A549 (cell line): ENCODE measurements at regions not wholly inside any gene's neighbourhood (a gene's known extent, or its start where the extent isn't known, plus 50 kb on each side); places are given as distances from the start of the nearest gene placed in this dataset.

Experiments
- ATAC-seq, 2 experiments: fragments of 200-7000 bp in 1 of 2; fragments of >200 bp in 1 of 2; cut with Nextera tagmentation in 1 of 2; cut with Tn5 transposase in 1 of 2; 3 replicates each; pipeline versions ENCODE4 v1.8.0 to v1.9.1; 2018 to 2020; ENCODE audit warnings: mild to moderate bottlenecking in 1 of 2, moderate library complexity in 1 of 2
- CTCF ChIA-PET: fragments of 300-600 bp; sonication (Branson Sonifier 250); formaldehyde crosslinking; extraction: SDS; loops from one replicate; lab custom pipeline; 2021; ENCODE audit warnings: antibody characterized with exemption, inconsistent platforms; lab: Yijun Ruan, JAX
- POLR2A ChIA-PET: fragments of 350-600 bp; formaldehyde crosslinking; extraction: SDS; loops from one replicate; lab custom pipeline; 2021; ENCODE audit warnings: antibody characterized with exemption, inconsistent platforms; lab: Yijun Ruan, JAX
- DNase-seq, 2 experiments: peaks; one replicate each; pipeline versions ENCODE4 v3.0.0 to v3.0.0-alpha.2; 2011 to 2016; ENCODE audit warnings: low read depth in 1 of 2, low spot score in 1 of 2
- FAIRE-seq: peaks from 2 replicates; lab custom pipeline; 2011; peaks lifted over from hg19 to GRCh38; lab: Jason Lieb, UNC
- H3K27ac ChIP-seq, 2 experiments: fragments of >200 bp; sonication (Bioruptor Twin); formaldehyde crosslinking; 3 replicates each; pipeline ENCODE4 v1.5.1; 2016 to 2017
- H3K4me1 ChIP-seq: fragments of >200 bp; sonication (Bioruptor Twin); formaldehyde crosslinking; 3 replicates; pipeline ENCODE4 v1.6.1; 2016
- H3K4me2 ChIP-seq: fragments of >200 bp; sonication (Bioruptor Twin); formaldehyde crosslinking; 3 replicates; pipeline ENCODE4 v1.6.1; 2016
- H3K4me3 ChIP-seq: fragments of >200 bp; sonication (Bioruptor Twin); formaldehyde crosslinking; 3 replicates; pipeline ENCODE4 v1.5.1; 2016
- H3K9me3 ChIP-seq: fragments of >200 bp; sonication (Bioruptor Twin); formaldehyde crosslinking; 3 replicates; pipeline ENCODE4 v1.6.1; 2016
- ATOH8 ChIP-seq: fragments of 250-450 bp; sonication (Bioruptor Pico); IDR thresholded peaks from 2 replicates; pipeline ENCODE4 v1.5.0; 2020; ENCODE audit warnings: low read depth, mild to moderate bottlenecking, moderate library complexity
- CBX2 ChIP-seq: fragments of 200-600 bp; sonication (generic); IDR thresholded peaks from 2 replicates; pipeline ENCODE4 v1.6.1; 2016; ENCODE audit warnings: low read depth, mild to moderate bottlenecking, borderline replicate concordance
- CHD2 ChIP-seq: fragments of 150-350 bp; IDR thresholded peaks from 2 replicates; pipeline ENCODE4 v1.6.1; 2014; ENCODE audit warnings: low read length; ENCODE audit not compliant: partially characterized antibody
- E2F6 ChIP-seq: IDR thresholded peaks from 2 replicates; pipeline ENCODE4 v1.6.1; 2012; ENCODE audit warnings: low read depth, borderline replicate concordance
- EHF ChIP-seq: fragments of 250-450 bp; sonication (Bioruptor Pico); IDR thresholded peaks from 2 replicates; pipeline ENCODE4 v1.5.0; 2020; ENCODE audit warnings: mild to moderate bottlenecking
- EP300 ChIP-seq, 2 experiments: fragments of >200 bp; sonication (Bioruptor Twin); formaldehyde crosslinking; IDR thresholded peaks; 2 replicates in 1 of 2; 3 replicates in 1 of 2; pipeline ENCODE4 v1.6.1; 2016 to 2017
- ESRRA ChIP-seq: fragments of 150-350 bp; IDR thresholded peaks from 2 replicates; pipeline ENCODE4 v1.6.1; 2014; ENCODE audit warnings: mild to moderate bottlenecking, low read length, borderline replicate concordance
- FOSB ChIP-seq: fragments of 250-450 bp; sonication (Bioruptor Pico); IDR thresholded peaks from 2 replicates; pipeline ENCODE4 v1.5.0; 2020; ENCODE audit warnings: mild to moderate bottlenecking, moderate library complexity
- FOSL2 ChIP-seq, 2 experiments: fragments of 450-650 bp in 1 of 2; fragments of >200 bp in 1 of 2; sonication (Bioruptor Twin) in 1 of 2; formaldehyde crosslinking; IDR thresholded peaks; 2 replicates each; pipeline versions ENCODE4 v1.5.0 to v1.6.1; 2016 to 2020; ENCODE audit warnings: mild to moderate bottlenecking in 1 of 2, moderate library complexity in 1 of 2
- GATA3 ChIP-seq: IDR thresholded peaks from 2 replicates; pipeline ENCODE4 v1.6.1; 2012; ENCODE audit warnings: borderline replicate concordance
- HDAC2 ChIP-seq: fragments of 200-600 bp; sonication (generic); IDR thresholded peaks from 2 replicates; pipeline ENCODE4 v1.6.1; 2016
- HEYL ChIP-seq: fragments of 250-450 bp; sonication (Bioruptor Pico); IDR thresholded peaks from 2 replicates; pipeline ENCODE4 v1.8.0; 2021; ENCODE audit warnings: mild to moderate bottlenecking, moderate library complexity
- HMGXB4 ChIP-seq: fragments of 250-450 bp; sonication (Bioruptor Pico); IDR thresholded peaks from 2 replicates; pipeline ENCODE4 v1.5.0; 2021; ENCODE audit warnings: mild to moderate bottlenecking, moderate library complexity, borderline replicate concordance
- JUNB ChIP-seq: fragments of >200 bp; sonication (Bioruptor Twin); formaldehyde crosslinking; IDR thresholded peaks from 2 replicates; pipeline ENCODE4 v1.6.1; 2016
- KDM5A ChIP-seq: fragments of 200-600 bp; sonication (generic); IDR thresholded peaks from 2 replicates; pipeline ENCODE4 v1.6.1; 2016; ENCODE audit warnings: antibody characterized with exemption, mild to moderate bottlenecking
- MAFK ChIP-seq: fragments of 450-650 bp; IDR thresholded peaks from 2 replicates; pipeline ENCODE4 v1.6.1; 2014; ENCODE audit not compliant: partially characterized antibody
- NFE2L2 ChIP-seq: fragments of 150-350 bp; conservative IDR thresholded peaks from 2 replicates; pipeline ENCODE4 v1.6.1; 2014; ENCODE audit warnings: low read length
- NR3C1 ChIP-seq: fragments of >200 bp; sonication (Bioruptor Twin); formaldehyde crosslinking; IDR thresholded peaks from 3 replicates; pipeline ENCODE4 v1.6.1; 2017
- POLR2A ChIP-seq: IDR thresholded peaks from 2 replicates; pipeline ENCODE4 v1.6.1; 2012; ENCODE audit warnings: mild to moderate bottlenecking, low read length
- POLR2AphosphoS2 ChIP-seq: conservative IDR thresholded peaks from 2 replicates; pipeline ENCODE4 v1.6.1; 2012; ENCODE audit warnings: low read length, improper control_type of control experiment, inconsistent platforms
- RAD21 ChIP-seq, 2 experiments: fragments of >200 bp in 1 of 2; sonication (Bioruptor Twin) in 1 of 2; formaldehyde crosslinking in 1 of 2; IDR thresholded peaks in 1 of 2; conservative IDR thresholded peaks in 1 of 2; 2 replicates in 1 of 2; 3 replicates in 1 of 2; pipeline ENCODE4 v1.6.1; 2012 to 2018; ENCODE audit warnings: inconsistent platforms in 1 of 2
- RCOR1 ChIP-seq: fragments of 150-350 bp; IDR thresholded peaks from 2 replicates; pipeline ENCODE4 v1.6.1; 2014; ENCODE audit warnings: antibody characterized with exemption, low read length, low read depth
- RFX5 ChIP-seq: fragments of 450-650 bp; IDR thresholded peaks from 2 replicates; pipeline ENCODE4 v1.7.1; 2014; ENCODE audit warnings: antibody characterized with exemption, mild to moderate bottlenecking, moderate library complexity
- TFCP2L1 ChIP-seq: fragments of 250-450 bp; sonication (Bioruptor Pico); IDR thresholded peaks from 2 replicates; pipeline ENCODE4 v1.5.0; 2021; ENCODE audit warnings: mild to moderate bottlenecking
- TP53 ChIP-seq: fragments of 250-450 bp; sonication (Bioruptor Pico); IDR thresholded peaks from 2 replicates; pipeline ENCODE4 v1.5.0; 2021; ENCODE audit warnings: mild to moderate bottlenecking, moderate library complexity
- USF2 ChIP-seq: fragments of 450-650 bp; IDR thresholded peaks from 2 replicates; pipeline ENCODE4 v1.6.1; 2014; ENCODE audit warnings: antibody characterized with exemption
- ZFP36 ChIP-seq: fragments of 450-650 bp; IDR thresholded peaks from 2 replicates; pipeline ENCODE4 v1.6.1; 2014; ENCODE audit warnings: borderline replicate concordance; ENCODE audit not compliant: partially characterized antibody
- ZSCAN20 ChIP-seq: fragments of 250-450 bp; sonication (Bioruptor Pico); IDR thresholded peaks from 2 replicates; pipeline ENCODE4 v1.8.0; 2022; ENCODE audit warnings: mild to moderate bottlenecking, moderate library complexity

DNA sequence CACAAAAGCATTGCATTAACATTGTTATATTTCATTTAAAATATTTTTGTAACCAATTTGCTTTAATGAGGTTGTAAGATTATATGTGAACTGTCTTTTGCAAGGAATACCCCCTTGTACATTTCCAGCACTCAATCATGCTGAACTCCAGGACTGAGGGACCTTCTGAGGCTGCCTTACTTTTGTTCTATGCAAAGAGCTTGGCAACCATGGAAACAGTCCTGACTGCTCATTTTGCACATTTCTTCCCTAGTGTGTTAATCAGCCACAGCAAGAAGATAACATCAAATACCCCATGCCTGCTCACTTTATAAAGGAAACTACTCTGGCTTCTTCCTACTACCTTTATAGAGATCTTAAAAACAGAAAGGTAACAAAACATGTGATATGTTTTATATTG lies 355.6 kb upstream of the IZUMO3 start:
- FAIRE-seq (no peak), DNase-seq (no peak), ATAC-seq (no peak)
- ChIA-PET POLR2A (no interaction called here), CTCF (no interaction called here)
- Histone ChIP-seq H3K27ac (no peak overlapping the region), H3K9me3 (no peaks in the 10 kb centered on the region), H3K4me1 (no peaks in the 10 kb centered on the region), H3K4me2 (no peak overlapping the region), H3K4me3 (no peak overlapping the region)
- TF ChIP-seq HMGXB4 (CRISPR knock-in tag) (no peak), JUNB (no peak), HDAC2 (no peak), GATA3 (no peak), FOSB (no peak), RAD21 (conservative IDR thresholded peaks at IDR 0.05 in 1 of 2, IDR thresholded peaks at IDR 0.05 in 1 of 2) (no peak), ZFP36 (no peak), ATOH8 (CRISPR knock-in tag) (no peak), POLR2A (no peak), ZSCAN20 (CRISPR knock-in tag) (no peak), NFE2L2 (no peak), USF2 (no peak), TFCP2L1 (no peak), RCOR1 (no peak), EHF (CRISPR knock-in tag) (no peak), KDM5A (no peak), CBX2 (no peak), RFX5 (no peak), MAFK (no peak), E2F6 (no peak)

DNA sequence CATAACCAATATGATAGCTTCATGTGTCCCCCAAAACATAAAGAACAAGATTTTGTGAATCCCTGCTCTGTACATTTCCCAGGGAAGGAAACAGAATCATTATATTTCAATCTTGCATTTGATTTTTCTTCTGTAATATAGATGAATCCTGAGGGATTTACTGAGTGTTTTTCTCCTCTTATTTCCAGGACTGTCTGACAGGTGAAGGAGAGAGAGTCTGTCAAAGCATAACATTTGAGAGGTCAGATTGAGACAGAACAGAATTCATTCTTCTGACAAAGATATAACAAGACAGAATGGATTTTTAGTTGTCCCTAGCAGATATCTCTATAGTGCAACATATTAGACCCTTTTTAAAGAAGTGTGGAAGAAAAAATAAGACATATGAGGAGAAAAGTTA lies 354.5 kb upstream of the IZUMO3 start:
- TF ChIP-seq TP53 (CRISPR knock-in tag) (no peak), HDAC2 (no peak), NR3C1 (no peak), POLR2AphosphoS2 (no peak), KDM5A (no peak), USF2 (no peak), MAFK (no peak), HEYL (CRISPR knock-in tag) (no peak), CHD2 (no peak), FOSL2 (IDR thresholded peaks at IDR 0.05) (no peak), FOSL2 (CRISPR knock-in tag; IDR thresholded peaks at IDR 0.05) (no peak), EP300 (IDR thresholded peaks at IDR 0.05) (no peak), ESRRA (no peak), NFE2L2 (no peak), ZFP36 (no peak)
- H3K9me3 ChIP-seq: no peaks in the 10 kb centered on the region
- no peak for FAIRE-seq
- no peak for DNase-seq
- no peak overlapping the region for H3K4me2 ChIP-seq
- POLR2A ChIA-PET: no interaction called here
- no peak overlapping the region for H3K27ac ChIP-seq
- H3K4me1 ChIP-seq: no peaks in the 10 kb centered on the region
- ATAC-seq: no peak
- H3K4me3 ChIP-seq: no peak overlapping the region
- CTCF ChIA-PET: no interaction called here
